ENCODE measurements at regions not wholly inside any gene's neighbourhood (a gene's known extent, or its start where the extent isn't known, plus 50 kb on each side); places are given as distances from the start of the nearest gene placed in this dataset.

- H3K4me1 ChIP-seq (ENCODE audit: control insufficient read depth in 1 of 2, insufficient read depth in 2 of 2, low read length in 2 of 2) = no peaks in the 10 kb centered on the region
- no peaks in the 10 kb centered on the region for H3K79me2 ChIP-seq (ENCODE audit: insufficient read depth, low read length)
- H4K20me1 ChIP-seq (ENCODE audit: insufficient read depth) = no peaks in the 10 kb centered on the region
- ATAC-seq (no peak), DNase-seq (ENCODE audit: low read depth, low spot score) (no peak)
- no peak overlapping the region for H3K4me2 ChIP-seq (ENCODE audit: low read length)
- ChIA-PET POLR2A (no interaction called here), CTCF (no interaction called here), RAD21 (ENCODE audit: low non-redundant PET in 1 of 2, low total read pairs in 2 of 2, uncharacterized antibody in 2 of 2, unreplicated experiment in 2 of 2) (no interaction called here)
- BruUV-seq (replicated peaks) = no TSS peak
- H3K27me3 ChIP-seq (ENCODE audit: insufficient read depth, low read length) = peaks cover 3% of the 10 kb centered on the region; the same call in 1 of the 2 replicates
- H3K27ac ChIP-seq (ENCODE audit: low read depth, low read length) = no peak overlapping the region
- no peak overlapping the region for H3K9ac ChIP-seq (ENCODE audit: low read length)
- no peak overlapping the region for H2AFZ ChIP-seq (ENCODE audit: low read depth, low read length, poor library complexity, severe bottlenecking)
- H3K4me3 ChIP-seq (replicated peaks in 1 of 2; ENCODE audit: low read depth in 1 of 2, low read length in 2 of 2) = no peak overlapping the region
- no peaks in the 10 kb centered on the region for H3K36me3 ChIP-seq (ENCODE audit: control insufficient read depth in 1 of 2, insufficient read depth in 2 of 2, low read length in 2 of 2)
- TF ChIP-seq ZNF274 (IDR thresholded peaks at IDR 0.05; ENCODE audit: low read depth, low read length) (no peak), CTCF (IDR thresholded peaks at IDR 0.05 in 2 of 3, conservative IDR thresholded peaks at IDR 0.05 in 1 of 3; ENCODE audit: borderline replicate concordance in 1 of 3, insufficient read depth in 1 of 3, low read depth in 2 of 3, low read length in 2 of 3) (no peak), EGR1 (IDR thresholded peaks at IDR 0.05; ENCODE audit: low read depth) (no peak), CEBPB (IDR thresholded peaks at IDR 0.05; ENCODE audit: low read depth) (no peak), ELF1 (IDR thresholded peaks at IDR 0.05; ENCODE audit: borderline replicate concordance, low read depth) (no peak), EZH2 (IDR thresholded peaks at IDR 0.05) (no peak), MAX (IDR thresholded peaks at IDR 0.05) (no peak), EZH2phosphoT487 (IDR thresholded peaks at IDR 0.05; ENCODE audit: borderline replicate concordance) (no peak), TCF7L2 (IDR thresholded peaks at IDR 0.05; ENCODE audit: borderline replicate concordance, extremely low read depth, insufficient read depth, insufficient read length) (no peak), JUND (IDR thresholded peaks at IDR 0.05) (no peak), SIN3A (IDR thresholded peaks at IDR 0.05; ENCODE audit: low read depth) (no peak), SP1 (IDR thresholded peaks at IDR 0.05; ENCODE audit: low read depth) (no peak)
- TF ChIP-seq, protein P1, sequence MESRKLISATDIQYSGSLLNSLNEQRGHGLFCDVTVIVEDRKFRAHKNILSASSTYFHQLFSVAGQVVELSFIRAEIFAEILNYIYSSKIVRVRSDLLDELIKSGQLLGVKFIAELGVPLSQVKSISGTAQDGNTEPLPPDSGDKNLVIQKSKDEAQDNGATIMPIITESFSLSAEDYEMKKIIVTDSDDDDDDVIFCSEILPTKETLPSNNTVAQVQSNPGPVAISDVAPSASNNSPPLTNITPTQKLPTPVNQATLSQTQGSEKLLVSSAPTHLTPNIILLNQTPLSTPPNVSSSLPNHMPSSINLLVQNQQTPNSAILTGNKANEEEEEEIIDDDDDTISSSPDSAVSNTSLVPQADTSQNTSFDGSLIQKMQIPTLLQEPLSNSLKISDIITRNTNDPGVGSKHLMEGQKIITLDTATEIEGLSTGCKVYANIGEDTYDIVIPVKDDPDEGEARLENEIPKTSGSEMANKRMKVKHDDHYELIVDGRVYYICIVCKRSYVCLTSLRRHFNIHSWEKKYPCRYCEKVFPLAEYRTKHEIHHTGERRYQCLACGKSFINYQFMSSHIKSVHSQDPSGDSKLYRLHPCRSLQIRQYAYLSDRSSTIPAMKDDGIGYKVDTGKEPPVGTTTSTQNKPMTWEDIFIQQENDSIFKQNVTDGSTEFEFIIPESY (IDR thresholded peaks at IDR 0.05; ENCODE audit: extremely low read depth, insufficient replicate concordance, low read length) = no peak
- TF ChIP-seq, protein P2, sequence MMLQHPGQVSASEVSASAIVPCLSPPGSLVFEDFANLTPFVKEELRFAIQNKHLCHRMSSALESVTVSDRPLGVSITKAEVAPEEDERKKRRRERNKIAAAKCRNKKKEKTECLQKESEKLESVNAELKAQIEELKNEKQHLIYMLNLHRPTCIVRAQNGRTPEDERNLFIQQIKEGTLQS (IDR thresholded peaks at IDR 0.05) = no peak
- intact Hi-C loops (cut with micrococcal nuclease) = no loop called here
- no peaks in the 10 kb centered on the region for H3K9me3 ChIP-seq (ENCODE audit: control insufficient read depth in 1 of 2, insufficient read depth in 1 of 2, low read depth in 1 of 2, low read length in 2 of 2)
- H3K9me2 ChIP-seq (ENCODE audit: insufficient read depth) = no peaks in the 10 kb centered on the region
Measured at GRCh38 chr9:87084407-87084806, 137.1 kb upstream of the GAS1 start.

Data from HCT116 (cell line).